MM.1S (cell line): ENCODE measurements at regions not wholly inside any gene's neighbourhood (a gene's known extent, or its start where the extent isn't known, plus 50 kb on each side); places are given as distances from the start of the nearest gene placed in this dataset.

ENCODE experiments used
- DNase-seq: peaks from one replicate; pipeline ENCODE4 v3.0.0-alpha.2; 2015
- H2AFZ ChIP-seq: fragments of 300-600 bp; sonication (generic); 2 replicates; pipeline ENCODE4 v1.6.0; 2016; ENCODE audit warnings: antibody characterized with exemption, low read length
- H3F3A ChIP-seq: fragments of 300-600 bp; sonication (generic); 2 replicates; pipeline ENCODE4 v1.6.1; 2016; ENCODE audit warnings: mild to moderate bottlenecking, antibody characterized with exemption, low read length, moderate library complexity, mixed read lengths; ENCODE audit not compliant: insufficient read depth
- H3K27ac ChIP-seq: fragments of 300-600 bp; sonication (generic); 2 replicates; pipeline ENCODE4 v1.5.1; 2016; ENCODE audit warnings: mild to moderate bottlenecking, low read length
- H3K27me3 ChIP-seq: fragments of 300-600 bp; sonication (generic); replicated peaks from 2 replicates; pipeline ENCODE4 v1.6.0; 2016; ENCODE audit warnings: low read length; ENCODE audit not compliant: insufficient read depth
- H3K36me3 ChIP-seq: fragments of 300-600 bp; sonication (generic); replicated peaks from 2 replicates; pipeline ENCODE4 v1.6.1; 2016; ENCODE audit warnings: mild to moderate bottlenecking, low read length, mixed read lengths; ENCODE audit not compliant: insufficient read depth
- H3K4me1 ChIP-seq: fragments of 300-600 bp; sonication (generic); 2 replicates; pipeline ENCODE4 v1.6.1; 2016; ENCODE audit warnings: low read length, mixed read lengths
- H3K4me2 ChIP-seq: fragments of 300-600 bp; sonication (generic); 2 replicates; pipeline ENCODE4 v1.6.0; 2016; ENCODE audit warnings: low read depth, low read length
- H3K4me3 ChIP-seq: fragments of 300-600 bp; sonication (generic); 2 replicates; pipeline ENCODE4 v1.5.1; 2016; ENCODE audit warnings: low read length, mixed read lengths
- H3K79me2 ChIP-seq: fragments of 300-600 bp; sonication (generic); 2 replicates; pipeline ENCODE4 v1.6.1; 2016; ENCODE audit warnings: mixed run types, low read length, mixed read lengths
- H3K9ac ChIP-seq: fragments of 300-600 bp; sonication (generic); 2 replicates; pipeline ENCODE4 v1.6.1; 2016; ENCODE audit warnings: low read length, mixed read lengths
- H3K9me2 ChIP-seq: fragments of 300-600 bp; sonication (generic); replicated peaks from 2 replicates; pipeline ENCODE4 v1.6.1; 2016; ENCODE audit warnings: mild to moderate bottlenecking, low read length, mixed read lengths; ENCODE audit not compliant: insufficient read depth
- H3K9me3 ChIP-seq: fragments of 300-600 bp; sonication (generic); replicated peaks from 2 replicates; pipeline ENCODE4 v1.6.1; 2016; ENCODE audit warnings: mild to moderate bottlenecking, low read length, mixed read lengths; ENCODE audit not compliant: insufficient read depth
- H4K20me1 ChIP-seq: fragments of 300-600 bp; sonication (generic); 2 replicates; pipeline ENCODE4 v1.6.1; 2016; ENCODE audit warnings: mild to moderate bottlenecking, low read length, moderate library complexity, mixed read lengths; ENCODE audit not compliant: insufficient read depth
- EZH2 ChIP-seq: fragments of 300-600 bp; sonication (generic); optimal IDR thresholded peaks from 2 replicates; pipeline ENCODE3; 2017; ENCODE audit warnings: low read depth, mild to moderate bottlenecking, antibody characterized with exemption, low read length, mixed read lengths
- EZH2phosphoT487 ChIP-seq: fragments of 300-600 bp; sonication (generic); IDR thresholded peaks from 2 replicates; pipeline ENCODE4 v1.6.1; 2018; ENCODE audit warnings: antibody characterized with exemption, low read length
- TF ChIP-seq, protein P1 (sequence below): fragments of 300-600 bp; sonication (generic); IDR thresholded peaks from 2 replicates; pipeline ENCODE4 v1.5.1; 2016; ENCODE audit warnings: antibody characterized with exemption, low read length, mixed read lengths

DNA sequence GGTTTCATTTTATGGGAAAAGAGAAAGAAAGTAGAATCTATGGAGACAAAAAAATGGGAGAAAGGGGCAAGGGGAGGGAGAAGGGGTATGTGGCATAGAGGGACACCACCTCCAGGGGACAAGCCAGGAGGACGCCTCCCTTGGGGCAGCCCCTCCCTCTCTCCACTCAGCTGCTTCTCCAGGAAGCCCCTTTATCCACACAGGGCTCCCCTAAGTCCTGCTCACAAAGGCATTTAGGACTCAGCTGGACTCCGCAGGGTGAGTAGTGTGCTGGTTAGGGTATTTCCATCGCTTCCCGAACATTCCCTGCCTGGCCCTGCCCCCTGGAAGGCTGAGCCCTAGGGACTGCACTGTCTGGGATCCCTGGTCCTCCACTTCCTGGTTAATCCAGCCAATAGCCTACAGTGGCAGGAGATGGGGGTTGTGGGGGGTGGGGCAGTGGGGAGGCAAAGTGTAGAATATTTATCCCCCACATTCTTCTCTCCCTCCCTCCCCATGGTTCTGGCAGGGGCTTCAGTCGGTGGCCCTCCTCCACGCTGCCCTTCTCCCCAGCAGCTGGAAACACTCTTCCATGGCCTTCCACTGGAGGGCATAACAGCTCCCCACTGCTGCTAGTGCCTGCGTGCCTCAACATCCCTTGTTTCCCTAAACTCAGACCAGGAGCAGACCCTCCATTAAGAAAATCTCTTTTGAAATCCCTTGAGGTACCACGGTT, 84.8 kb downstream of the SNX5 start:
- Histone ChIP-seq H3K27me3 (no peaks in the 10 kb centered on the region), H3K4me3 (no peak overlapping the region), H4K20me1 (no peaks in the 10 kb centered on the region), H3K36me3 (no peaks in the 10 kb centered on the region), H3K9ac (no peak overlapping the region), H3K9me2 (no peaks in the 10 kb centered on the region), H3K79me2 (no peaks in the 10 kb centered on the region), H3K4me1 (peaks cover 8% of the 10 kb centered on the region), H3F3A (peaks cover 5% of the 10 kb centered on the region; the same call in 1 of the 2 replicates), H3K9me3 (no peaks in the 10 kb centered on the region), H2AFZ (no peak overlapping the region), H3K27ac (no peak overlapping the region), H3K4me2 (no peak overlapping the region)
- TF ChIP-seq, protein P1, sequence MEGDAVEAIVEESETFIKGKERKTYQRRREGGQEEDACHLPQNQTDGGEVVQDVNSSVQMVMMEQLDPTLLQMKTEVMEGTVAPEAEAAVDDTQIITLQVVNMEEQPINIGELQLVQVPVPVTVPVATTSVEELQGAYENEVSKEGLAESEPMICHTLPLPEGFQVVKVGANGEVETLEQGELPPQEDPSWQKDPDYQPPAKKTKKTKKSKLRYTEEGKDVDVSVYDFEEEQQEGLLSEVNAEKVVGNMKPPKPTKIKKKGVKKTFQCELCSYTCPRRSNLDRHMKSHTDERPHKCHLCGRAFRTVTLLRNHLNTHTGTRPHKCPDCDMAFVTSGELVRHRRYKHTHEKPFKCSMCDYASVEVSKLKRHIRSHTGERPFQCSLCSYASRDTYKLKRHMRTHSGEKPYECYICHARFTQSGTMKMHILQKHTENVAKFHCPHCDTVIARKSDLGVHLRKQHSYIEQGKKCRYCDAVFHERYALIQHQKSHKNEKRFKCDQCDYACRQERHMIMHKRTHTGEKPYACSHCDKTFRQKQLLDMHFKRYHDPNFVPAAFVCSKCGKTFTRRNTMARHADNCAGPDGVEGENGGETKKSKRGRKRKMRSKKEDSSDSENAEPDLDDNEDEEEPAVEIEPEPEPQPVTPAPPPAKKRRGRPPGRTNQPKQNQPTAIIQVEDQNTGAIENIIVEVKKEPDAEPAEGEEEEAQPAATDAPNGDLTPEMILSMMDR, result no peak
- no peak for TF ChIP-seq EZH2
- TF ChIP-seq EZH2phosphoT487, result no peak
- DNase-seq, result no peak

DNA sequence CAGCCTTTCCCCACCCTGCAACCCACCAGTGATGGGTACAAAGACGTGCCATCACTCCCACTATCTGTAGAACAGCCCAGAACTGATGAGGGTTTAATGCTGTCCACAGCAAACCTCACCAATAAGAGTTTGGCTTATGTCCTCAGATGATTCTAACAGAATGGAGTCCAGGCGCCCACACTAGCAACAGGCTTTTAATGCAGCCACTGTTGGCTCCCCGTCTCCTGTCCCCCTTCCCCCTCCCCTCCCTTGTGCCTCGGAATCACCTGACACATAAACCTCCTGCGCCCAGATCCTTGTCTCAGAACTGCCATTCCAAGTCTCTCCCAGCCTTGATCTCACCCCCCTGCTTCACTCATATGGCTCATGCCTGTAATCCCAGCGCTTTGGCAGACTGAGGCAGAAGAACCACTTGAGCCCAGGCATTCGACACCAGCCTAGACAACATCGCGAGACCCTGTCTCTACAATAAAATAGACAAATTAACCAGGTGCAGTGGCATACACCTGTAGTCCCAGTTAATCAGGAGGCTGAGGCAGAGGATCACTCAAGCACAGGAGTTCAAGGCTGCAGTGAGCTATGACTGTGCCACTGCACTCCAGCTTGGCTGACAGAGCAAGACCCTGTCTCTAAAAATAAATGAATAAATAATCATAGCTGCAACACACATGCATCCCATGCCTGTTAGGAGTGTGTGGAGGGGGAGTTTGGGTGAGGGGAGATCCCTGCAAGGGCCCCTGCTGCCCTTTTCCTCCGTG, 85.6 kb downstream of the SNX5 start:
- no peaks in the 10 kb centered on the region for H3K9me2 ChIP-seq
- H4K20me1 ChIP-seq, result no peaks in the 10 kb centered on the region
- no peak overlapping the region for H3K4me3 ChIP-seq
- H3K9ac ChIP-seq, result no peak overlapping the region
- no peak overlapping the region for H3K27ac ChIP-seq
- TF ChIP-seq, protein P1, result no peak
- TF ChIP-seq EZH2, result no peak
- no peak for TF ChIP-seq EZH2phosphoT487
- no peak overlapping the region for H2AFZ ChIP-seq
- H3K36me3 ChIP-seq, result no peaks in the 10 kb centered on the region
- H3K4me1 ChIP-seq, result peaks cover 14% of the 10 kb centered on the region
- no peaks in the 10 kb centered on the region for H3K27me3 ChIP-seq
- no peaks in the 10 kb centered on the region for H3K79me2 ChIP-seq
- H3K9me3 ChIP-seq, result no peaks in the 10 kb centered on the region
- DNase-seq, result no peak
- no peak overlapping the region for H3K4me2 ChIP-seq
- H3F3A ChIP-seq, result peaks cover 5% of the 10 kb centered on the region; the same call in 1 of the 2 replicates

DNA sequence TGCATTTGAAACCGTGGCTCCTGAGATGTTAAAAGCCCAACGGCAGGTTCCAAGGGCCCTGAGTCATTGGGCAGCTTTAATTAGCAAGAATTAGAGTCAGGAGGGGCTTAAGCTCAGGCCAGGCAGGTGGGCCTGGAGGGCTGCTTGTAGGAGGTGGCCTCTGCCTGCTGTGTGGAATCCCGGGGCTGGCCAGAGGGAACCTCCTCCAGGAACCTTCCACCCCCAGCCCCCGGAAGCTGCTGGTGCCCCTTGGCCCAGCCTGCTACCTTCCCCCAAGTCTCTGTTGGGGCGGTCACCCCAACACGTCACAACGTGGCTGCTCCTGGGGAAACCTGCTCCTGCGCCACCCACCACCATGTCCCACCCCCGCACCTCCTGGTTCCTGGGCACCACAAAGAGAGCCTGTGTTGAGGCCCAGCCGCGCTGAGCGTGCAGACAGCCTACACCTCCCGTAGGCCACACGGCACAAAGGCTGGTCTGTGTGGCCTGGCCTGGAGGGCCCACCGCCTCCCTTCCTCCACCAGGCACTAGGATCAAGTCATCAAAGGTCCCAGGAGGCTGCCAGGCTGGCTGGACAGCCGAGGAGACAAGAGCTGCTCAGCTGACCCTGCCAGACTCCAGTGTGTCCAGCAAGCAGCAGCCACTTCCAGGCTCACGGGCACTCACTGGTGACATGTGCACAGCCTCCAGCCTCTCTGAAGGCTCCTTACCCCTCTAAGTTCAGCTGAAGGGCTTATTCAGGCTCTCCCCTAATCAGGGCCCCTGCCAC, 86.3 kb downstream of the SNX5 start:
- H3K4me3 ChIP-seq, result no peak overlapping the region
- TF ChIP-seq EZH2 (no peak), EZH2phosphoT487 (no peak)
- TF ChIP-seq, protein P1, result no peak
- no peak for DNase-seq
- H3K9me3 ChIP-seq, result no peaks in the 10 kb centered on the region
- no peak overlapping the region for H2AFZ ChIP-seq
- no peaks in the 10 kb centered on the region for H4K20me1 ChIP-seq
- H3K4me2 ChIP-seq, result no peak overlapping the region
- no peaks in the 10 kb centered on the region for H3K36me3 ChIP-seq
- H3K9me2 ChIP-seq, result no peaks in the 10 kb centered on the region
- H3K79me2 ChIP-seq, result no peaks in the 10 kb centered on the region
- H3K27me3 ChIP-seq, result no peaks in the 10 kb centered on the region
- no peak overlapping the region for H3K27ac ChIP-seq
- H3F3A ChIP-seq, result peaks cover 5% of the 10 kb centered on the region; the same call in 1 of the 2 replicates
- H3K9ac ChIP-seq, result no peak overlapping the region
- H3K4me1 ChIP-seq, result peaks cover 14% of the 10 kb centered on the region
